Erythroblast (primary cell): ENCODE measurements at regions not wholly inside any gene's neighbourhood (a gene's known extent, or its start where the extent isn't known, plus 50 kb on each side); places are given as distances from the start of the nearest gene placed in this dataset.

Experiments used
- GATA1 ChIP-seq: IDR thresholded peaks from 2 replicates; pipeline ENCODE4 v1.6.1; 2011; ENCODE audit warnings: low read depth, mild to moderate bottlenecking, control low read depth, low read length, moderate library complexity
- POLR2A ChIP-seq: IDR thresholded peaks from 2 replicates; pipeline ENCODE4 v1.6.1; 2011; ENCODE audit warnings: mild to moderate bottlenecking, low read length

GRCh38 chr1:5488448-5488847 is 503.8 kb downstream of the NPHP4 start:
- TF ChIP-seq POLR2A = no peak
- no peak for TF ChIP-seq GATA1
